ENCODE measurements at regions not wholly inside any gene's neighbourhood (a gene's known extent, or its start where the extent isn't known, plus 50 kb on each side); places are given as distances from the start of the nearest gene placed in this dataset.

DNA sequence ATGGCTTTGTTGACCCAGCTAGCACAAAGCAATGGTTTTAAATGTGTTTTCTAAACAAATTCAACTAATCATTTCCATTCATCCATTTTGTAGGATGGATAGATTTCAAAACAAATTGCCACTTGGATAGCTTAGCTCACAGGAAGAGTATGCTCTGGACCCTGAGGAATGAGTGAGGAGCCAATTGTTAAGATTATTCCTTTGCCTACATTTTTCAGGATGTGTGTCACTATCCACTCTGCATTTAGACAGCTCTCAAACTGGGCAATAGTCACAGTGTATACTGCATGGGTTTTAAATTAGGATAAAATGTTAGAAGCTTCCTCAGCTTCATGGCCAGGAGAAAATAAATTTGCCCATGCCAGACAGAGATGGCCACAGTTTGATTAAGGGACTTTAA lies 605.6 kb upstream of the TEX47 start:
- Histone ChIP-seq H3K27me3 (no peaks in the 10 kb centered on the region), H3K36me3 (no peaks in the 10 kb centered on the region), H3K27ac (no peak overlapping the region), H3K4me3 (no peak overlapping the region), H3K9me3 (no peaks in the 10 kb centered on the region), H3K4me1 (no peaks in the 10 kb centered on the region)
- FAIRE-seq (no peak), ATAC-seq (no peak), DNase-seq (no peak)
- TF ChIP-seq, protein P1, sequence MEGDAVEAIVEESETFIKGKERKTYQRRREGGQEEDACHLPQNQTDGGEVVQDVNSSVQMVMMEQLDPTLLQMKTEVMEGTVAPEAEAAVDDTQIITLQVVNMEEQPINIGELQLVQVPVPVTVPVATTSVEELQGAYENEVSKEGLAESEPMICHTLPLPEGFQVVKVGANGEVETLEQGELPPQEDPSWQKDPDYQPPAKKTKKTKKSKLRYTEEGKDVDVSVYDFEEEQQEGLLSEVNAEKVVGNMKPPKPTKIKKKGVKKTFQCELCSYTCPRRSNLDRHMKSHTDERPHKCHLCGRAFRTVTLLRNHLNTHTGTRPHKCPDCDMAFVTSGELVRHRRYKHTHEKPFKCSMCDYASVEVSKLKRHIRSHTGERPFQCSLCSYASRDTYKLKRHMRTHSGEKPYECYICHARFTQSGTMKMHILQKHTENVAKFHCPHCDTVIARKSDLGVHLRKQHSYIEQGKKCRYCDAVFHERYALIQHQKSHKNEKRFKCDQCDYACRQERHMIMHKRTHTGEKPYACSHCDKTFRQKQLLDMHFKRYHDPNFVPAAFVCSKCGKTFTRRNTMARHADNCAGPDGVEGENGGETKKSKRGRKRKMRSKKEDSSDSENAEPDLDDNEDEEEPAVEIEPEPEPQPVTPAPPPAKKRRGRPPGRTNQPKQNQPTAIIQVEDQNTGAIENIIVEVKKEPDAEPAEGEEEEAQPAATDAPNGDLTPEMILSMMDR (IDR thresholded peaks at IDR 0.05) = no peak
- intact Hi-C loops (cut with DNase I) = no loop called here

GRCh38 chr7:89401690-89402089 lies 606.2 kb upstream of the TEX47 start:
- no peaks in the 10 kb centered on the region for H3K36me3 ChIP-seq
- intact Hi-C loops (cut with DNase I) = no loop called here
- H3K4me3 ChIP-seq = no peak overlapping the region
- H3K27ac ChIP-seq = no peak overlapping the region
- ATAC-seq (no peak), FAIRE-seq (no peak), DNase-seq (no peak)
- H3K4me1 ChIP-seq = no peaks in the 10 kb centered on the region
- no peaks in the 10 kb centered on the region for H3K27me3 ChIP-seq
- TF ChIP-seq, protein P1 (IDR thresholded peaks at IDR 0.05) = no peak
- WGBS, 2 donors = 48 to 58% methylated on average over 4 of the region's 4 CpGs
- H3K9me3 ChIP-seq = no peaks in the 10 kb centered on the region

GRCh38 chr7:89451911-89452310 lies 656.4 kb upstream of the TEX47 start:
- Histone ChIP-seq H3K36me3 (no peaks in the 10 kb centered on the region), H3K27me3 (no peaks in the 10 kb centered on the region), H3K27ac (no peak overlapping the region), H3K4me1 (no peaks in the 10 kb centered on the region), H3K4me3 (no peak overlapping the region), H3K9me3 (no peaks in the 10 kb centered on the region)
- no peak for DNase-seq
- TF ChIP-seq, protein P1 (IDR thresholded peaks at IDR 0.05) = no peak
- intact Hi-C loops (cut with DNase I) = no loop called here
- no peak for ATAC-seq
- FAIRE-seq = no peak

GRCh38 chr7:89456556-89456955 lies 661.0 kb upstream of the TEX47 start:
- FAIRE-seq (no peak), ATAC-seq (no peak), DNase-seq (no peak)
- Histone ChIP-seq H3K36me3 (no peaks in the 10 kb centered on the region), H3K4me1 (no peaks in the 10 kb centered on the region), H3K4me3 (no peak overlapping the region), H3K27ac (no peak overlapping the region), H3K27me3 (no peaks in the 10 kb centered on the region), H3K9me3 (no peaks in the 10 kb centered on the region)
- 71% methylated on average over 1 of the region's 1 CpG for WGBS, 2 donors
- TF ChIP-seq, protein P1 (IDR thresholded peaks at IDR 0.05) = no peak
- intact Hi-C loops (cut with DNase I) = no loop called here

DNA sequence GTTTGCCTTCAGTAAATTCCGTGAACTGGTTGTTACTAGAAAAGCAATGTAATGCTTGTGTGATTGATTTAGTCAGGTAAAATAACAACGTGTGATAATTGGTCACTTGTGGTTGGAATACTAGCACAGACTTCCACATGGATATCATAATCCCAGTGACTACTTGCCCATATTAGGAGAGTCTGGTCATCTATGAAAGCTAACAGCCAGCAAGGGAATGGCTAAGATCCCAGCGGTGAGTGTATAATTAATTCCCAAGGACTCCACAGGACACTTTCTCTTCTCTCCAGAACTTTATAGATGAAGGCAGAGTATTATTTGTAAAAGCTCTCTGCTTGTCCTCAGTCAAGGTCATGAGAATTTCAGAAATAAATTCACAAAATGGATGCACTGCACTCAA lies 662.6 kb upstream of the TEX47 start:
- 60 to 63% methylated on average over 3 of the region's 3 CpGs for WGBS, 2 donors
- H3K36me3 ChIP-seq = no peaks in the 10 kb centered on the region
- intact Hi-C loops (cut with DNase I) = no loop called here

More for the DNA sequence above, 662.6 kb upstream of the TEX47 start:
- H3K27me3 ChIP-seq = no peaks in the 10 kb centered on the region
- no peaks in the 10 kb centered on the region for H3K9me3 ChIP-seq
- ATAC-seq (no peak), FAIRE-seq (no peak), DNase-seq (no peak)
- no peak overlapping the region for H3K27ac ChIP-seq
- H3K4me3 ChIP-seq = no peak overlapping the region
- TF ChIP-seq, protein P1 (IDR thresholded peaks at IDR 0.05) = no peak
- H3K4me1 ChIP-seq = no peaks in the 10 kb centered on the region
